Right cardiac atrium (tissue), 5 donors: ENCODE measurements at regions not wholly inside any gene's neighbourhood (a gene's known extent, or its start where the extent isn't known, plus 50 kb on each side); places are given as distances from the start of the nearest gene placed in this dataset.
"Not testable (repeated sequence)": the region's sequence is repeated elsewhere in the genome, so short reads cannot be mapped to it uniquely, and the experiment has no call there.

Experiments
- ATAC-seq, 2 donors: fragments of 200-7000 bp; cut with Tn5 transposase; one replicate each; pipeline versions ENCODE4 v1.8.0 to v1.9.1; 2020; ENCODE audit warnings: moderate library complexity in 2 of 2, mild to moderate bottlenecking in 1 of 2
- DNase-seq, 3 donors: peaks; one replicate each; pipeline ENCODE4 v3.0.0-alpha.2; 2020
- H3K27ac ChIP-seq: one replicate; pipeline ENCODE4 v1.5.1; 2013; ENCODE audit warnings: mild to moderate bottlenecking, low read length, control low read depth, moderate library complexity
- H3K27me3 ChIP-seq: one replicate; pipeline ENCODE4 v1.6.1; 2013; ENCODE audit not compliant: control insufficient read depth, insufficient read depth
- H3K4me1 ChIP-seq: one replicate; pipeline ENCODE4 v1.6.1; 2013; ENCODE audit warnings: low read length; ENCODE audit not compliant: control insufficient read depth, insufficient read depth
- H3K4me3 ChIP-seq: one replicate; pipeline ENCODE4 v1.5.1; 2013; ENCODE audit warnings: low read length, control low read depth
- H3K9me3 ChIP-seq: one replicate; pipeline ENCODE4 v1.6.1; 2013; ENCODE audit warnings: low read length; ENCODE audit not compliant: control insufficient read depth
- WGBS: extraction: QIAGEN DNeasy Blood & Tissue Kit; methylation state at CpG from one replicate; pipeline ENCODE4 v1.1.7; 2013; 5-methylcytosine and 5-hydroxymethylcytosine counted together
- intact Hi-C, 4 donors: fragments of 100-400 bp; cut with DNase I; formaldehyde crosslinking; loops; one replicate each; pipeline versions ENCODE4 v1.11.0 to v1.14.0; 2022 to 2023
- donor health status: healthy with polysubstance abuse.
- donor health status: DM: no; HTN: yes; CAD: no.
- donor health status: DM: no; HTN: no; CAD: no.
- donor health status: DM: no; HTN: yes; CAD: no; lungs with severe emphysema.
- donor health status: DM: yes; HTN: yes; CAD: no.

- Histone ChIP-seq H3K4me1 (no peaks in the 10 kb centered on the region), H3K27me3 (no peaks in the 10 kb centered on the region), H3K4me3 (no peak overlapping the region), H3K9me3 (no peaks in the 10 kb centered on the region), H3K27ac (no peak overlapping the region)
- 94% methylated on average over 5 of the region's 5 CpGs for WGBS
- no peak for ATAC-seq
- intact Hi-C loops: loop anchor here in 1 of 4 donors (2.0 kb wide), 2 partner anchors 68 to 72 kb away; partner anchors contain the start of gene RBX1
- no peak for DNase-seq
Observed at GRCh38 chr22:41023299-41023623, 69.1 kb upstream of the EP300 start.

DNA sequence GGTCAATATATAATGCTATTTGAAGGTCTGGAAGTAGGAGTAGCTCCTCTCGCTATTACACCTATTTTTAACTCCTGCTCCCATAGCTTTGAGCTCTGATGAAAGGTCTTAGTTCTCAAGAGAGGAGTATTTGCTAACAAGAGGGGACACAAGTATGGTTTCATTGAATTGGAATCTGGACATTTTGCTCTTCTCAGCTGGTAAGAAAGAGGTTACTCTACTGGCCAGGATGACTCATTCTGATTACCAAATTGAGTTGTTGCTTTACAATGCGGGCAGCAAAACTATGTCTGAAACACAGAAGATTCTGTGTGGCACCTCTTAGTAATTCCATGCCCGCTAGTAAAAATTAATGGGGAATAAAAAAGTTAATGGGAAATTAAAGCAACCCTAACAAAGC lies 63.6 kb upstream of the EP300 start:
- intact Hi-C loops: no loop called here
- H3K27me3 ChIP-seq: no peaks in the 10 kb centered on the region
- H3K9me3 ChIP-seq: no peaks in the 10 kb centered on the region
- ATAC-seq (peak; percentile 43 to 60), DNase-seq (no peak)
- peaks cover 2% of the 10 kb centered on the region for H3K4me1 ChIP-seq
- no peak overlapping the region for H3K4me3 ChIP-seq
- peak overlapping the region; percentile 64 for H3K27ac ChIP-seq
- WGBS: 65% methylated on average over 3 of the region's 3 CpGs

DNA sequence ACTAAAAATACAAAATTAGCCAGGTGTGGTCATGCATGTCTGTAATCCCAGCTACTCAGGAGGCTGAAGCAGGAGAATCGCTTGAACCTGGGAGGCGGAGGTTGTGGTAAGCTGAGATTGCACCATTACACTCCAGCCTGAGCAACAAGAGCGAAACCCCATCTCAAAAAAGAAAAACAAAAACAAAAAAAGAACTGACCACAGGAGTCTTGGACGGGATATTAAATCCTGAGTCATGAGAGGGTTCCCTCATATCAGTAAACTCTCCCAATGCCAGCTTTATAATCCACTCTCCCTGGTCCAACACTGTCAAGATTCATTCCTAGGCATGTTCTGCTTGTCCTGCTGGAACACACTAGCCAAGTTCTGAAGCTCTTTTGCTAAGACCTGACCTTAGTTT lies 61.5 kb upstream of the EP300 start:
- no peak overlapping the region for H3K4me3 ChIP-seq
- no peak overlapping the region for H3K27ac ChIP-seq
- no peaks in the 10 kb centered on the region for H3K9me3 ChIP-seq
- H3K4me1 ChIP-seq: peaks cover 2% of the 10 kb centered on the region
- no peak for DNase-seq
- no peaks in the 10 kb centered on the region for H3K27me3 ChIP-seq
- WGBS: 94% methylated on average over 4 of the region's 4 CpGs
- intact Hi-C loops: no loop called here
- no peak for ATAC-seq

- no peak overlapping the region for H3K27ac ChIP-seq
- DNase-seq (no peak), ATAC-seq (no peak)
- no peaks in the 10 kb centered on the region for H3K27me3 ChIP-seq
- WGBS: 71% methylated on average over 4 of the region's 4 CpGs
- H3K4me1 ChIP-seq: no peaks in the 10 kb centered on the region
- intact Hi-C loops: no loop called here
- no peak overlapping the region for H3K4me3 ChIP-seq
- no peaks in the 10 kb centered on the region for H3K9me3 ChIP-seq
Observed at GRCh38 chr22:41034706-41035105, 57.7 kb upstream of the EP300 start.

DNA sequence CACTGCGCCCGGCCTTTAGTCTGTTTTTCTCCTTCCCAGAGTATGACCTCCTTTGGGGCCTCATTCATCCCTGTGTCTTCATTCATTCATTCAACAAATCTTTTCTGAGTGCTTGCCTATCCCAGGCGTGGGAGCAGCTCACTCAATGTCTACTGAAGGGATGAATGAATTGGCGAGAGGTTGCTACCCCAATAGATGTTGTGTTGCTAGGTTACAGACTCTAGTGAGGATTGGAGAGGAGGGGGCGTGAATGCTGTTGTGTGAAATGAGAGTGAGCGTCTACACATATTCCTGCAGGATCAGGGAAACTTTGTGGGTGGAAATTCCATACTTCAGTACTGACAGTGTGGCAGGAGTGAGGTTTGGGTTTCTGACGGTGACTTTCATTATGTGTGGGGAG lies 55.5 kb upstream of the EP300 start:
- Histone ChIP-seq H3K9me3 (no peaks in the 10 kb centered on the region), H3K27me3 (no peaks in the 10 kb centered on the region), H3K4me3 (no peak overlapping the region), H3K27ac (no peak overlapping the region), H3K4me1 (no peaks in the 10 kb centered on the region)
- no peak for ATAC-seq
- DNase-seq: no peak
- intact Hi-C loops: no loop called here
- 81% methylated on average over 7 of the region's 7 CpGs for WGBS

DNA sequence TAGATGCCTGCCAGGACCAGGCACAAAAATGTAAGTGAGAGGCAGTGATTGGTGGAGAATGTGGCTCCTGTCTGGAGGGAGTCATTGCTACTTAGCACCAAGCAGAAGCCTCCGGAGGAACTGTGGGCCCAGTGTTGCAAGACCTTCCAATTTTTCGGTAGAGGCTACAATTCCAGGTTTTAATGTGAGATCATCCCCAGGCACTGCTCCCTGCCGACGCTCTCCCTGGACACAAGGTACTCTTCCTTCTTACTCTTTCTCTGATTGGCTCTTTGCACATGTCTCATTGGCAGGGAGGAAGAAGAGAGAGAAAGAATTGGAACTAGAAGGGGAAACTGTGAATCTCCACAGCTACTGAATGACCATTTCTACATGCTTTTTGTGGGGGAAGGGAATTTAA lies 53.7 kb upstream of the EP300 start:
- WGBS: 56% methylated on average over 4 of the region's 4 CpGs
- intact Hi-C loops: no loop called here
- H3K4me1 ChIP-seq: no peaks in the 10 kb centered on the region
- no peak for ATAC-seq
- DNase-seq: no peak
- H3K9me3 ChIP-seq: no peaks in the 10 kb centered on the region
- no peaks in the 10 kb centered on the region for H3K27me3 ChIP-seq
- no peak overlapping the region for H3K4me3 ChIP-seq
- no peak overlapping the region for H3K27ac ChIP-seq

- H3K9me3 ChIP-seq, H3K27me3 ChIP-seq, intact Hi-C loops, H3K4me3 ChIP-seq, H3K4me1 ChIP-seq, DNase-seq, ATAC-seq, H3K27ac ChIP-seq: not testable (repeated sequence)
- 91% methylated on average over 9 of the region's 9 CpGs for WGBS
Observed at GRCh38 chr22:41039641-41040040, 52.8 kb upstream of the EP300 start.

- DNase-seq: no peak
- 32% methylated on average over 1 of the region's 1 CpG for WGBS
Observed at GRCh38 chr22:41040483-41040882, 51.9 kb upstream of the EP300 start.

DNA sequence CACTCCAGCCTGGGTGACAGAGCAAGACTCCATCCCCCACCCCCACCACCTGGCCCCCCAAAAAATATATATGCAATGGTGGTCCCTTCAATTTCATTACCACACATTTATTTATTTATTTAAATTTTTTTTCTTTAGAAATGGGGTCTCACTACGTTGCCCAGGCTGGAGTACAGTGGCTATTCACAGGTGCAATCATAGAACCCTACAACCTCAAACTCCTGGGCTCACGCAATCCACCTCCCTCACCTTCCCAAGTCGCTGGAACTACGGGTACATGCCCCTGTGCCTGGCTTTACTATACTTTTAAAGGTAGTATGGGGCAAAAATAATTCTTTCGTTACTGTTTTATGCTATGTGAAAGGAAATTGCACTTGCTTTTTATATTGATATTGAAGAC lies 50.9 kb upstream of the EP300 start:
- no peak overlapping the region for H3K4me3 ChIP-seq
- 92% methylated on average over 5 of the region's 5 CpGs for WGBS
- intact Hi-C loops: no loop called here
- H3K9me3 ChIP-seq: no peaks in the 10 kb centered on the region
- ATAC-seq: no peak
- no peaks in the 10 kb centered on the region for H3K4me1 ChIP-seq
- H3K27ac ChIP-seq: no peak overlapping the region
- no peak for DNase-seq
- H3K27me3 ChIP-seq: no peaks in the 10 kb centered on the region

More at GRCh38 chr22:41040483-41040882, 51.9 kb upstream of the EP300 start:
- H3K4me3 ChIP-seq: no peak overlapping the region
- H3K9me3 ChIP-seq: no peaks in the 10 kb centered on the region
- no peaks in the 10 kb centered on the region for H3K27me3 ChIP-seq
- no peaks in the 10 kb centered on the region for H3K4me1 ChIP-seq
- no peak for ATAC-seq
- intact Hi-C loops: no loop called here
- no peak overlapping the region for H3K27ac ChIP-seq
